Colonic mucosa (tissue), 4 donors: ENCODE measurements at regions not wholly inside any gene's neighbourhood (a gene's known extent, or its start where the extent isn't known, plus 50 kb on each side); places are given as distances from the start of the nearest gene placed in this dataset.

Source experiments
- DNase-seq: peaks from one replicate; pipeline ENCODE4 v3.0.0-alpha.2; 2020
- H3K27ac ChIP-seq: fragments of 200-600 bp; one replicate; pipeline ENCODE4 v1.8.0; 2021
- H3K27me3 ChIP-seq: fragments of 200-600 bp; one replicate; pipeline ENCODE4 v1.8.0; 2021
- H3K36me3 ChIP-seq: fragments of 200-600 bp; one replicate; pipeline ENCODE4 v1.8.0; 2021
- H3K4me1 ChIP-seq: fragments of 200-600 bp; one replicate; pipeline ENCODE4 v1.8.0; 2021; ENCODE audit warnings: mild to moderate bottlenecking
- H3K4me3 ChIP-seq: fragments of 200-600 bp; one replicate; pipeline ENCODE4 v1.8.0; 2021
- H3K9ac ChIP-seq, 2 donors: one replicate each; pipeline ENCODE4 v1.7.0; 2013; ENCODE audit warnings: control low read depth in 2 of 2, low read depth in 2 of 2, low read length in 2 of 2
- H3K9me3 ChIP-seq: fragments of 200-600 bp; one replicate; pipeline ENCODE4 v1.8.0; 2021
- intact Hi-C: fragments of 100-400 bp; cut with DNase I; formaldehyde crosslinking; loops from one replicate; pipeline ENCODE4 v1.14.1; 2022
- TF ChIP-seq, protein P1 (sequence below): fragments of 200-600 bp; IDR thresholded peaks from one replicate; pipeline ENCODE4 v1.8.0; 2022; ENCODE audit warnings: antibody characterized with exemption, mild to moderate bottlenecking
- donor health status: healthy.
- donor health status: DM: no; HTN: no; CAD: no.
- donor health status: DM: no; HTN: no; CAD: no.

DNA sequence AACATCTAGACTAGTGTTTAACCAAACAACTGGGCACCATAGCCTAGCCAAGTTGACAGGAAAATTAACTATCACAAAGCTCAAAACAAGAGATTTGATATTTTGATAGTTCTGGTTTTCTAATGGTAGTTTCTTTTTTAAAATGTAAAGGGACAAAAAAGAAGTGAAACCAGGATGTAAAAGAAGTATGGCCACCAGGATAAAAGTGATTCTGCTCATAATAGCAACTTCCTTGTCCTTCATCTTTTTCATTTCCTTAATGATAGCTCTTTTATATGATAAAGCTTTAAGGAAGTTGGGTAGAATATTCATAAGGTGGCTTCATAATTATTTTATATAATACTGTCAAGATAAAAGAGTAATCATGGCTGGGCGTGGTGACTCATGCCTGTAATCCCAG, 139.1 kb downstream of the BASP1 start:
- Histone ChIP-seq H3K4me1 (no peaks in the 10 kb centered on the region), H3K9ac (no peak overlapping the region), H3K27me3 (no peaks in the 10 kb centered on the region), H3K27ac (no peak overlapping the region), H3K9me3 (no peaks in the 10 kb centered on the region), H3K36me3 (no peaks in the 10 kb centered on the region), H3K4me3 (no peak overlapping the region)
- intact Hi-C loops: no loop called here
- TF ChIP-seq, protein P1, sequence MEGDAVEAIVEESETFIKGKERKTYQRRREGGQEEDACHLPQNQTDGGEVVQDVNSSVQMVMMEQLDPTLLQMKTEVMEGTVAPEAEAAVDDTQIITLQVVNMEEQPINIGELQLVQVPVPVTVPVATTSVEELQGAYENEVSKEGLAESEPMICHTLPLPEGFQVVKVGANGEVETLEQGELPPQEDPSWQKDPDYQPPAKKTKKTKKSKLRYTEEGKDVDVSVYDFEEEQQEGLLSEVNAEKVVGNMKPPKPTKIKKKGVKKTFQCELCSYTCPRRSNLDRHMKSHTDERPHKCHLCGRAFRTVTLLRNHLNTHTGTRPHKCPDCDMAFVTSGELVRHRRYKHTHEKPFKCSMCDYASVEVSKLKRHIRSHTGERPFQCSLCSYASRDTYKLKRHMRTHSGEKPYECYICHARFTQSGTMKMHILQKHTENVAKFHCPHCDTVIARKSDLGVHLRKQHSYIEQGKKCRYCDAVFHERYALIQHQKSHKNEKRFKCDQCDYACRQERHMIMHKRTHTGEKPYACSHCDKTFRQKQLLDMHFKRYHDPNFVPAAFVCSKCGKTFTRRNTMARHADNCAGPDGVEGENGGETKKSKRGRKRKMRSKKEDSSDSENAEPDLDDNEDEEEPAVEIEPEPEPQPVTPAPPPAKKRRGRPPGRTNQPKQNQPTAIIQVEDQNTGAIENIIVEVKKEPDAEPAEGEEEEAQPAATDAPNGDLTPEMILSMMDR: no peak
- DNase-seq: no peak

DNA sequence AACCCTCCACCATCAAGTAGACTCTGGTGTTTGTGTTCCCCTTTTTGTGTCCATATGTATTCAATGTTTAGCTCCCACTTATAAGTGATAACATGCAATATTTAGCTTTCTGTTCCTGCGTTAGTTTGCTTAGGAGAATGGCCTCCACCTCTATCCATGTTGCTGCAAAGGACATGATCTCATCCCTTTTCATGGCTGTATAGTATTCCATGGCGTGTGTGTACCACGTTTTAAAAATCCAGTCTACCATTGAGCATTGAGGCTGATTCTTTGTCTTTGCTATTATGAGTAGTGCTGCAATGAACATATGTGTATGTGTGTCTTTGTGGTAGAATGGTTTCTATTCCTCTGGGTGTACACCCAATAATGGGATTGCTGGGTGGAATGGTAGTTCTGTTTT, 140.1 kb downstream of the BASP1 start:
- no peak overlapping the region for H3K4me3 ChIP-seq
- H3K36me3 ChIP-seq: no peaks in the 10 kb centered on the region
- H3K9ac ChIP-seq: no peak overlapping the region
- intact Hi-C loops: no loop called here
- H3K27me3 ChIP-seq: no peaks in the 10 kb centered on the region
- no peaks in the 10 kb centered on the region for H3K4me1 ChIP-seq
- DNase-seq: no peak
- TF ChIP-seq, protein P1: no peak
- H3K27ac ChIP-seq: no peak overlapping the region
- no peaks in the 10 kb centered on the region for H3K9me3 ChIP-seq

DNA sequence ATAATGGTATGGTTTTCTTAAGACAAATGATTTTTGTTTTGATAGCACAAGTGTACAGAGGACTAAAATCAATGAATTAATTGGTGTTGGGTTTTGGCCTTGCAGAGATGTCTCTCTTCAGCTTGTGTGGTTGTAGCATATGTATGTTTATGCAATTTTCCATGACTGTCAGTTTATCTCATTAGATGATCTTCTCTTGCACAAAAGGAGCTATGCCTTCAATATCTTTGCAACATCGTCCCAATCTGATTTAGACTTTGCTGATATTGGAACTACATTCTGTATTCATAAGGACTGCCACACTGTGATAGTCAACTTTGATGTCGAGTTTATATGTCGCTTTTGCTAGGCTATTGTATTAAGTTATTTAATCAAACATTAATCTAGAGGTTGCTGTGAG, 140.0 kb upstream of the TAF11L2 start:
- Histone ChIP-seq H3K4me3 (no peak overlapping the region), H3K36me3 (no peaks in the 10 kb centered on the region), H3K4me1 (no peaks in the 10 kb centered on the region), H3K27me3 (no peaks in the 10 kb centered on the region), H3K9me3 (no peaks in the 10 kb centered on the region), H3K27ac (no peak overlapping the region), H3K9ac (no peak overlapping the region)
- TF ChIP-seq, protein P1: no peak
- intact Hi-C loops: no loop called here
- no peak for DNase-seq

DNA sequence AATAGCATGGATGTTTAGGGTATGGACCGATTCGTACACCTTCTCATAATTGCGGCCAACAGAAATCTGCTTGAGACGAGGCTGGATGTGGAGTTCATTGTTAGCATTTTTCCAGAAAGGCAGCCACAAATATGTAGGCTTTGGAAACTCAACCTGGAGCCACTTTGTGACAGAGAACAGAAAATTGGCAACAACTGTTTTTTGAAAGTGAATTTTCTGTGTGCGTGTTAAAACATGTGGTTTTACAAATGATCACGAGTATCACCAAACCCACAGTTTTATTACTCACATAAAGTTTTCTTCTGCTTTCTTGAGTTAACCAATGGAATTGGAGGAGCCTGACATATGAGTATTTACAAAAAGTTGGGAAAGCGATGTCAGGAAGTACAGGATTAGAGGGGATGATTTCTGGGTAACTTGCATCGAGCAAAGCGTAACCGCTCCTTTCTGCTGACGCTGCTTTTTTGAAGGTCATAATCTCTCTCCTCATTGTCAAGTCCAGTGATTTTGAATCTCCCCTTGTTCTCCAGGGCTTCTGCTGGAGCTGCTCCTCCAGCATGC, 138.5 kb upstream of the TAF11L2 start:
- no peaks in the 10 kb centered on the region for H3K36me3 ChIP-seq

DNA sequence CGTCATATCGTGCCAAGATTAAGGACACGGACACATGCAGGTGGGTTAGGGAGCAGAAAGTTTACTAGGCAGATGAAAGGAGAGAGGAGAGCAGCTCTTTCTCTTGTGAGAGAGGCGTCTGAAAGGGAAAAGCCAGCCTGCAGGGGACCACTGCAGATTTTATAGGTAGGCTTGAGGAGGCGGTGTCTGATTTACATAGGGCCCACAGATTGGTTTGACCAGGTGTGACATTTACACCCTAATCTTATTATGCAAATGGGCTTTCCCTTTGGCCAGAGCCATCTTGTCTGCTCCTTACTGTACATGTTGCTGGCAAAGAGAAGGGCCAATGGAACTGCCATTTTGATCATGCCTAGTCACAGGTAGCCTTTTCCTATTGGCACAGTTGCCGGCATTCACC, 137.2 kb upstream of the TAF11L2 start:
- Histone ChIP-seq H3K4me1 (no peaks in the 10 kb centered on the region), H3K9me3 (no peaks in the 10 kb centered on the region), H3K4me3 (no peak overlapping the region), H3K9ac (no peak overlapping the region), H3K27ac (no peak overlapping the region), H3K36me3 (no peaks in the 10 kb centered on the region), H3K27me3 (no peaks in the 10 kb centered on the region)
- intact Hi-C loops: no loop called here
- TF ChIP-seq, protein P1: no peak
- DNase-seq: no peak

More for the DNA sequence above, 138.5 kb upstream of the TAF11L2 start:
- TF ChIP-seq, protein P1: no peak
- Histone ChIP-seq H3K27me3 (no peaks in the 10 kb centered on the region), H3K9ac (no peak overlapping the region), H3K27ac (no peak overlapping the region), H3K4me1 (no peaks in the 10 kb centered on the region), H3K4me3 (no peak overlapping the region), H3K9me3 (no peaks in the 10 kb centered on the region)
- intact Hi-C loops: no loop called here
- no peak for DNase-seq
